ENCODE measurements at regions not wholly inside any gene's neighbourhood (a gene's known extent, or its start where the extent isn't known, plus 50 kb on each side); places are given as distances from the start of the nearest gene placed in this dataset.

GRCh38 chr12:126481688-126482087 lies 1416.5 kb downstream of the AACS start:
- TF ChIP-seq CTCF (IDR thresholded peaks at IDR 0.05) (no peak), POLR2A (IDR thresholded peaks at IDR 0.05) (no peak)
